HCT116 (cell line): ENCODE measurements at regions not wholly inside any gene's neighbourhood (a gene's known extent, or its start where the extent isn't known, plus 50 kb on each side); places are given as distances from the start of the nearest gene placed in this dataset.

Experiments
- POLR2A ChIP-seq: IDR thresholded peaks from 2 replicates; pipeline ENCODE4 v1.7.0; 2011; ENCODE audit warnings: borderline replicate concordance; ENCODE audit not compliant: insufficient read depth, insufficient read length; ENCODE audit errors: extremely low read depth
- POLR2AphosphoS5 ChIP-seq: IDR thresholded peaks from 2 replicates; pipeline ENCODE4 v1.6.1; 2011; ENCODE audit warnings: mild to moderate bottlenecking, low read depth, low read length, moderate library complexity
- TF ChIP-seq, protein P1 (sequence below), 3 experiments: fragments of 200-600 bp in 1 of 3; sonication (generic) in 1 of 3; IDR thresholded peaks in 2 of 3; conservative IDR thresholded peaks in 1 of 3; 2 replicates each; pipeline ENCODE4 v1.5.1; 2012 to 2017; ENCODE audit warnings: low read depth in 2 of 3, low read length in 2 of 3, antibody characterized with exemption in 1 of 3, borderline replicate concordance in 1 of 3, control low read depth in 1 of 3, mild to moderate bottlenecking in 1 of 3, mixed read lengths in 1 of 3, mixed run types in 1 of 3, moderate library complexity in 1 of 3; ENCODE audit not compliant: insufficient read depth in 1 of 3

- TF ChIP-seq POLR2AphosphoS5 (no peak), POLR2A (no peak)
- TF ChIP-seq, protein P1, sequence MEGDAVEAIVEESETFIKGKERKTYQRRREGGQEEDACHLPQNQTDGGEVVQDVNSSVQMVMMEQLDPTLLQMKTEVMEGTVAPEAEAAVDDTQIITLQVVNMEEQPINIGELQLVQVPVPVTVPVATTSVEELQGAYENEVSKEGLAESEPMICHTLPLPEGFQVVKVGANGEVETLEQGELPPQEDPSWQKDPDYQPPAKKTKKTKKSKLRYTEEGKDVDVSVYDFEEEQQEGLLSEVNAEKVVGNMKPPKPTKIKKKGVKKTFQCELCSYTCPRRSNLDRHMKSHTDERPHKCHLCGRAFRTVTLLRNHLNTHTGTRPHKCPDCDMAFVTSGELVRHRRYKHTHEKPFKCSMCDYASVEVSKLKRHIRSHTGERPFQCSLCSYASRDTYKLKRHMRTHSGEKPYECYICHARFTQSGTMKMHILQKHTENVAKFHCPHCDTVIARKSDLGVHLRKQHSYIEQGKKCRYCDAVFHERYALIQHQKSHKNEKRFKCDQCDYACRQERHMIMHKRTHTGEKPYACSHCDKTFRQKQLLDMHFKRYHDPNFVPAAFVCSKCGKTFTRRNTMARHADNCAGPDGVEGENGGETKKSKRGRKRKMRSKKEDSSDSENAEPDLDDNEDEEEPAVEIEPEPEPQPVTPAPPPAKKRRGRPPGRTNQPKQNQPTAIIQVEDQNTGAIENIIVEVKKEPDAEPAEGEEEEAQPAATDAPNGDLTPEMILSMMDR (IDR thresholded peaks at IDR 0.05 in 2 of 3, conservative IDR thresholded peaks at IDR 0.05 in 1 of 3; ENCODE audit: borderline replicate concordance in 1 of 3, insufficient read depth in 1 of 3, low read depth in 2 of 3, low read length in 2 of 3), result no peak
Observed at GRCh38 chr12:89269174-89269573, 83.1 kb downstream of the DUSP6 start.
